MM.1S (cell line): ENCODE measurements at regions not wholly inside any gene's neighbourhood (a gene's known extent, or its start where the extent isn't known, plus 50 kb on each side); places are given as distances from the start of the nearest gene placed in this dataset.

Experiments
- DNase-seq: peaks from one replicate; pipeline ENCODE4 v3.0.0-alpha.2; 2015
- H2AFZ ChIP-seq: fragments of 300-600 bp; sonication (generic); 2 replicates; pipeline ENCODE4 v1.6.0; 2016; ENCODE audit warnings: antibody characterized with exemption, low read length
- H3F3A ChIP-seq: fragments of 300-600 bp; sonication (generic); 2 replicates; pipeline ENCODE4 v1.6.1; 2016; ENCODE audit warnings: mild to moderate bottlenecking, antibody characterized with exemption, low read length, moderate library complexity, mixed read lengths; ENCODE audit not compliant: insufficient read depth
- H3K27ac ChIP-seq: fragments of 300-600 bp; sonication (generic); 2 replicates; pipeline ENCODE4 v1.5.1; 2016; ENCODE audit warnings: mild to moderate bottlenecking, low read length
- H3K27me3 ChIP-seq: fragments of 300-600 bp; sonication (generic); replicated peaks from 2 replicates; pipeline ENCODE4 v1.6.0; 2016; ENCODE audit warnings: low read length; ENCODE audit not compliant: insufficient read depth
- H3K36me3 ChIP-seq: fragments of 300-600 bp; sonication (generic); replicated peaks from 2 replicates; pipeline ENCODE4 v1.6.1; 2016; ENCODE audit warnings: mild to moderate bottlenecking, low read length, mixed read lengths; ENCODE audit not compliant: insufficient read depth
- H3K4me1 ChIP-seq: fragments of 300-600 bp; sonication (generic); 2 replicates; pipeline ENCODE4 v1.6.1; 2016; ENCODE audit warnings: low read length, mixed read lengths
- H3K4me2 ChIP-seq: fragments of 300-600 bp; sonication (generic); 2 replicates; pipeline ENCODE4 v1.6.0; 2016; ENCODE audit warnings: low read depth, low read length
- H3K4me3 ChIP-seq: fragments of 300-600 bp; sonication (generic); 2 replicates; pipeline ENCODE4 v1.5.1; 2016; ENCODE audit warnings: low read length, mixed read lengths
- H3K79me2 ChIP-seq: fragments of 300-600 bp; sonication (generic); 2 replicates; pipeline ENCODE4 v1.6.1; 2016; ENCODE audit warnings: mixed run types, low read length, mixed read lengths
- H3K9ac ChIP-seq: fragments of 300-600 bp; sonication (generic); 2 replicates; pipeline ENCODE4 v1.6.1; 2016; ENCODE audit warnings: low read length, mixed read lengths
- H3K9me2 ChIP-seq: fragments of 300-600 bp; sonication (generic); replicated peaks from 2 replicates; pipeline ENCODE4 v1.6.1; 2016; ENCODE audit warnings: mild to moderate bottlenecking, low read length, mixed read lengths; ENCODE audit not compliant: insufficient read depth
- H3K9me3 ChIP-seq: fragments of 300-600 bp; sonication (generic); replicated peaks from 2 replicates; pipeline ENCODE4 v1.6.1; 2016; ENCODE audit warnings: mild to moderate bottlenecking, low read length, mixed read lengths; ENCODE audit not compliant: insufficient read depth
- H4K20me1 ChIP-seq: fragments of 300-600 bp; sonication (generic); 2 replicates; pipeline ENCODE4 v1.6.1; 2016; ENCODE audit warnings: mild to moderate bottlenecking, low read length, moderate library complexity, mixed read lengths; ENCODE audit not compliant: insufficient read depth
- CTCF ChIP-seq: fragments of 300-600 bp; sonication (generic); IDR thresholded peaks from 2 replicates; pipeline ENCODE4 v1.5.1; 2016; ENCODE audit warnings: antibody characterized with exemption, low read length, mixed read lengths
- EZH2 ChIP-seq: fragments of 300-600 bp; sonication (generic); optimal IDR thresholded peaks from 2 replicates; pipeline ENCODE3; 2017; ENCODE audit warnings: low read depth, mild to moderate bottlenecking, antibody characterized with exemption, low read length, mixed read lengths
- EZH2phosphoT487 ChIP-seq: fragments of 300-600 bp; sonication (generic); IDR thresholded peaks from 2 replicates; pipeline ENCODE4 v1.6.1; 2018; ENCODE audit warnings: antibody characterized with exemption, low read length

GRCh38 chr14:98956181-98956580 is 315.8 kb downstream of the BCL11B start:
- Histone ChIP-seq H3K4me1 (no peaks in the 10 kb centered on the region), H3K4me3 (no peak overlapping the region), H3K27me3 (no peaks in the 10 kb centered on the region), H3K4me2 (no peak overlapping the region), H3K9me3 (no peaks in the 10 kb centered on the region), H3K36me3 (no peaks in the 10 kb centered on the region), H3K9ac (no peak overlapping the region), H3K27ac (no peak overlapping the region), H3F3A (no peaks in the 10 kb centered on the region), H4K20me1 (no peaks in the 10 kb centered on the region), H2AFZ (no peak overlapping the region), H3K9me2 (no peaks in the 10 kb centered on the region), H3K79me2 (no peaks in the 10 kb centered on the region)
- no peak for DNase-seq
- TF ChIP-seq CTCF, result no peak
- TF ChIP-seq EZH2phosphoT487, result no peak
- TF ChIP-seq EZH2, result no peak

GRCh38 chr14:98956661-98957060 is 315.3 kb downstream of the BCL11B start:
- H3K4me2 ChIP-seq, result no peak overlapping the region
- no peaks in the 10 kb centered on the region for H3K79me2 ChIP-seq
- no peaks in the 10 kb centered on the region for H3F3A ChIP-seq
- no peaks in the 10 kb centered on the region for H3K9me2 ChIP-seq
- no peak overlapping the region for H3K9ac ChIP-seq
- no peak for DNase-seq
- no peaks in the 10 kb centered on the region for H4K20me1 ChIP-seq
- H3K27me3 ChIP-seq, result no peaks in the 10 kb centered on the region
- no peak overlapping the region for H3K27ac ChIP-seq
- no peak overlapping the region for H3K4me3 ChIP-seq
- TF ChIP-seq EZH2, result no peak
- no peak for TF ChIP-seq EZH2phosphoT487
- TF ChIP-seq CTCF, result no peak
- no peaks in the 10 kb centered on the region for H3K36me3 ChIP-seq
- H2AFZ ChIP-seq, result no peak overlapping the region
- H3K9me3 ChIP-seq, result no peaks in the 10 kb centered on the region
- H3K4me1 ChIP-seq, result no peaks in the 10 kb centered on the region

- no peaks in the 10 kb centered on the region for H3K27me3 ChIP-seq
- no peak for TF ChIP-seq EZH2phosphoT487
- no peak for TF ChIP-seq EZH2
- TF ChIP-seq CTCF, result no peak
- no peaks in the 10 kb centered on the region for H3F3A ChIP-seq
- H2AFZ ChIP-seq, result no peak overlapping the region
- no peak overlapping the region for H3K4me2 ChIP-seq
- H3K9me2 ChIP-seq, result no peaks in the 10 kb centered on the region
- no peak overlapping the region for H3K4me3 ChIP-seq
- no peak overlapping the region for H3K27ac ChIP-seq
- no peaks in the 10 kb centered on the region for H4K20me1 ChIP-seq
- no peak overlapping the region for H3K9ac ChIP-seq
- no peaks in the 10 kb centered on the region for H3K36me3 ChIP-seq
- H3K4me1 ChIP-seq, result no peaks in the 10 kb centered on the region
- no peak for DNase-seq
- no peaks in the 10 kb centered on the region for H3K9me3 ChIP-seq
- H3K79me2 ChIP-seq, result no peaks in the 10 kb centered on the region
Observed at GRCh38 chr14:98957211-98958047, 314.6 kb downstream of the BCL11B start.
